HT1080 (cell line): ENCODE measurements at regions not wholly inside any gene's neighbourhood (a gene's known extent, or its start where the extent isn't known, plus 50 kb on each side); places are given as distances from the start of the nearest gene placed in this dataset.

Source experiments
- DNase-seq: peaks from one replicate; pipeline ENCODE4 v3.0.0-alpha.2; 2015; ENCODE audit warnings: low read depth

- no peak for DNase-seq
Measured at GRCh38 chr5:39816866-39817265, 392.1 kb upstream of the DAB2 start.

- DNase-seq = no peak
Measured at GRCh38 chr5:39816156-39816845, 391.5 kb upstream of the DAB2 start.

GRCh38 chr5:39815711-39816110 lies 390.9 kb upstream of the DAB2 start:
- DNase-seq = no peak

- DNase-seq = no peak
Measured at GRCh38 chr5:39811381-39811780, 386.6 kb upstream of the DAB2 start.

- DNase-seq = no peak
Measured at GRCh38 chr5:39808656-39809055, 383.9 kb upstream of the DAB2 start.

- DNase-seq = no peak
Measured at GRCh38 chr5:39801306-39801705, 376.5 kb upstream of the DAB2 start.

GRCh38 chr5:39800042-39800601 lies 375.3 kb upstream of the DAB2 start:
- DNase-seq = peak; percentile 3

- no peak for DNase-seq
Measured at GRCh38 chr5:39799242-39799641, 374.5 kb upstream of the DAB2 start.

- DNase-seq = peak; percentile 19
Measured at GRCh38 chr5:39794513-39795210, 369.9 kb upstream of the DAB2 start.

- no peak for DNase-seq
Measured at GRCh38 chr5:39785410-39785809, 360.6 kb upstream of the DAB2 start.

- DNase-seq = peak; percentile 3
Measured at GRCh38 chr5:39783756-39784421, 359.1 kb upstream of the DAB2 start.

- no peak for DNase-seq
Measured at GRCh38 chr5:39780347-39780746, 355.6 kb upstream of the DAB2 start.

- no peak for DNase-seq
Measured at GRCh38 chr5:39779831-39780230, 355.1 kb upstream of the DAB2 start.

- DNase-seq = no peak
Measured at GRCh38 chr5:39775797-39776365, 351.1 kb upstream of the DAB2 start.

- DNase-seq = peak; percentile 63
Measured at GRCh38 chr5:39775086-39775796, 350.5 kb upstream of the DAB2 start.

- no peak for DNase-seq
Measured at GRCh38 chr5:39774605-39775004, 349.8 kb upstream of the DAB2 start.

GRCh38 chr5:39772307-39772706 lies 347.5 kb upstream of the DAB2 start:
- DNase-seq = no peak

- no peak for DNase-seq
Measured at GRCh38 chr5:39767916-39768315, 343.1 kb upstream of the DAB2 start.

- no peak for DNase-seq
Measured at GRCh38 chr5:39765366-39765765, 340.6 kb upstream of the DAB2 start.

- no peak for DNase-seq
Measured at GRCh38 chr5:39762761-39763160, 338.0 kb upstream of the DAB2 start.
